IPS DF 19.7 (cell line): ENCODE measurements at regions not wholly inside any gene's neighbourhood (a gene's known extent, or its start where the extent isn't known, plus 50 kb on each side); places are given as distances from the start of the nearest gene placed in this dataset.
A peak's percentile ranks its signal among the peaks of the same experiment; 100 is the strongest.

ENCODE experiments used
- DNase-seq: peaks from one replicate; pipeline ENCODE4 v3.0.0-alpha.2; 2013; ENCODE audit warnings: low read depth, low spot score

DNA sequence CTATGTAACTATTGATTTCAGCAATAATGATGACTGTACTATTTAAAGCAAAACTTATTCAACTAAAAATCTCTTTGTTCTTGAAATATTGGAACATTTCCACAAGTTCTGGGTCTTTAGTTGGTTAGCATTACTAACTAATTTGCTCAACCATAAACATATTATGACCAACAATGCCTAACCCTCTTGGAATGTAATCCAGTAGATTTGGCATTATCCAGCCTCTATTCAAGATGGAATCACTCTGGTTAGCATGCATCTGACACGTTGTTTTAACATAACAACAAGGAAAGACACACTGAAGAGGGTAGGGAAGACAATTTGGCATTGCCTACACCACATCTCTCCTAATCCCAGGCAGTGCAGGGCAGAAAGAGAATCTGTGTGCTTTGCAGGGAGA is 941.3 kb upstream of the PCDH20 start:
- DNase-seq, result no peak

GRCh38 chr13:62337109-62337880 is 921.6 kb upstream of the PCDH20 start:
- DNase-seq, result no peak

DNA sequence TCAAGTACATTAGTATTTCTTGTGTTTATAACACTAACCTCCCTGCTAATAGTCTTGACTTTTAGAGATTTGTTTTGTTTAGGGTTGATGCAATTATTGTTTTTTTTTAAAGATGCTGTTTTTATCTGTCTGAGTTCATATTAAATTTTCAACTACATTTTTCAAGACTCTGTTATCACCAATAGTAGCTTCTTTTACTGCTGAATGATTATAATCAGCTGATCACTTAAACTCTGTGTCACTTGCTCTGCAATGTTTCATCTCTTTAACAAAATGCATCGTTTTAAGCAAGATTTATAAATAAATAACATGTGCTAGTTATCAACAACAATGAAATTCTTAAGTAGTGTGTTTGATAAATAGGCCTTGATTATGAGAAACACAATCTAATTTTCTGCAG is 920.9 kb upstream of the PCDH20 start:
- no peak for DNase-seq

GRCh38 chr13:62333466-62333865 is 917.8 kb upstream of the PCDH20 start:
- DNase-seq, result no peak

DNA sequence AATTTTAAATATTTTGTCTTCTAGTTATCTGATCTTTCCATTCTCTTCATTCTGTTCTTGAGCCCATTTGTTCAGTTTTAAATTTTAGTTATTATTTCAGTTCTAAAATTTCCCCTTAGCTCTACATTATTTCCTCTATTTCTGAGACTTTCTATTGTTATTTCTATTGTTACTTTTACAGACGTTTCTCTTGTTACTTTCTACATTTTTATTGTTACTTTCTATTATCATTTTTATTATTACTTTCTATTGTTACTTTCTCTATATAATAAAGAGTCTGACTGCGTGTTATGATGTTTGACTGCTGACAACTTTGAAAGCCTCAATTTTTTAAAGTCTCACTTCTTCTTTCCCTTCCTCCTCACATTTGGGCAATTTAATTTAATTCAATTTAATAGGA is 915.7 kb upstream of the PCDH20 start:
- no peak for DNase-seq

DNA sequence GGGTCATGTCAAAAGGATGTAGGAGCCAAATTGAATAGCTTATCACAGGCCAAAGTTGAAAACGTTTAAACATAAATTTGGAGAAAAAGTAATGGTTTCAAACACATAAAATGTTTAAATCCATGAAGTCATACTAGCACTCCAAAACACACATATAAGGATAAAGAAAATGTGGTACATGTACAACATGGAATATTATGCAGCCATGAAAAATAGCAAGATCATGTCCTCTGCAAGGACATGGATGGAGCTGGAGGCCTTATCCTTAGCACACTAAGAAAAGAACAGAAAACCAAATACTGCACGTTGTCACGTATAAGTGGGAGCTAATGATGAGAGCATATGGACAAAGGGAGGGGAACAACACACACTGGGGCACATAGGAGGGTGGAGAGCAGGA is 911.7 kb upstream of the PCDH20 start:
- DNase-seq, result no peak

GRCh38 chr13:62324842-62325241 is 909.2 kb upstream of the PCDH20 start:
- no peak for DNase-seq

GRCh38 chr13:62321895-62322294 is 906.2 kb upstream of the PCDH20 start:
- no peak for DNase-seq

DNA sequence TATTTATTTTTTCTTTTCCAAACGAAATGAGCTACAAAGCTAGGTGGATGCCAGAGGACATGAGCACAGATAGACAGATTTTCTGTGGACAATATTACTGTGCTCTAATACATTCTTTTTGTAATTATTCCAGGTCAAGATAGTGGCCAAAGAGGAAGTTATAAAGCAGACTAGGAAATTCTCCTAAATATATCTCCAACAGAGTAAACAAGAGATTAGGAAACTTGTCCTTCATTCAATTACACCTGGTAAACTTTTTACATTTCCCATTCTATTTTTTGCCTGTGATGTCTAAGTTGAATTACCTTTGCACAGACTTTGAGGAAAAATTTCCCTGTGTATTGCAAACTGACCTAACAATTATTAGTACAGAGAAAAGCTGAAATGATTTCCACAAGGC is 905.5 kb upstream of the PCDH20 start:
- no peak for DNase-seq

GRCh38 chr13:62320129-62321108 is 904.8 kb upstream of the PCDH20 start:
- no peak for DNase-seq

DNA sequence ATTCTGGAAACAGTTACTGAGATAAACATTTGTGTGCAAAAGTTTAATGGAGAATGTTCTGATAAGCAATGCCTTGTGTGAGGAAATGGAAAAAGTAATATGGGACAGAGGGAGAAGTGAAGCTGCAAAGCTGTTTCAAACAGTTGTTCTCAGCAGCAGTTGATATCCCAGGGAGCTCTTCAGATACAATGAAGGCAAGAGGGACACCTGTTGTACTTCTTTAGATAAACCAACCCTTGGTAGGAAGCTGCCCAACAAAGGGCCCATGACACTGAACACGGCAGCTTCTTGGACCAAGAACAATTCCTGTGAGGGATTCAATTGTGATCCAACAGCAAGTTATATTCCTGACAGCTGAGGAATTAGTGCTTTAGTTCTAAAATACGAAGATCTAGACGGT is 894.3 kb upstream of the PCDH20 start:
- DNase-seq, result peak; percentile 28

DNA sequence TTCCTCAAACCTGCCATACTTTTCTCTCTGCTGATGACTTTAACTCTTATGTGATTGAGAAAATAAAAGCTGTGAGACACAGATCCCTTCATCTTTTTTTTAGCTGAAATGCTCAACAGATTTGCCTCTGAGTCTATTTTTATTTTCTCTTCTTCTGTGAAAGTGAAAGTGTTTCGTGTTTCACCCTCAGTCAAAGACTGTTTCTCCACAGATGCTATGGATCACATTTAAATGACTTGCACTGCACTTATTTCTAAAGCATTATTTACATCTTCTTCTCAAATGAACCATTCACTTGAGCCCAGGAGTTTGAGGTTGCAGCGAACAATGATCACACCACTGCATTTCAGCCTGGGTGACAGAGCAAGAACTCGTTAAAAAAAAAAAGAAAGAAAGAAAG is 890.1 kb upstream of the PCDH20 start:
- no peak for DNase-seq

- DNase-seq, result no peak
Measured at GRCh38 chr13:62302341-62302740, 886.7 kb upstream of the PCDH20 start.

- no peak for DNase-seq
Measured at GRCh38 chr13:62299988-62300387, 884.3 kb upstream of the PCDH20 start.

DNA sequence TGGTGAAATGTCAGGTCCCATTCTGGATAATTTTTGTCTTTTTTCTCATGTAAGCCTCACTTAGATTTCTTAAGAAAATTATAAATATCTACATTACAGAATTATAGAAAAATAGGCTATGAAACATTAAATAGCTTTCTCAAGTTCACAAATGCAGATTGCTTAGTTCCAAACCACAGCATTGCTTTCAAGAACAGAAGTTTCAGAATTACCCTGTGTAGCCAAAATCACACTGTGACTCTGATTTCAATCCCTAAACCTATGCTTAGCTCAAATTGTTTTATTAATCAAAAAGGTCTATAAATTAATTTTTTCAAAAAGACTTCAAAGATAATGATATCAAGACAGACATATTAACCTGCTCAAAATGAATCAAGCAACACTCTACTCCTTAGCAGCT is 881.2 kb upstream of the PCDH20 start:
- DNase-seq, result no peak

DNA sequence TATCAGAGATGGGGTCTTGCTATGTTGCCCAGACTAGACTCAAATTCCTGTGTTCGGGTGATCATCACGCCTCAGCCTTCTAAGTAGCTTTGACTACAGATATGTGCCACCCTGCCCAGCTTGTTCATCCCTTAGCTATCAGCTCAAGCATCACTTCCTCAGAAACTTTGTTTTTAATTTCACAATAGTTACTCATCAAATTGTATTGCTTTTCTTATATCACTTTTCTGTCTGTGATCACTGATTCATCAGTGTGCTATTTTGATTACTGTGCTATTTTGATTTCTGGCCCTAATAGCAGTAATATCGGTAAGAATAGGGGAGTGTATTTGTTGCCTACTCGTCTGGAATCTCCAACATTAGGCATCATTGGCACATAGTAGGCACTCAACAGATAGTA is 878.6 kb upstream of the PCDH20 start:
- DNase-seq, result no peak

DNA sequence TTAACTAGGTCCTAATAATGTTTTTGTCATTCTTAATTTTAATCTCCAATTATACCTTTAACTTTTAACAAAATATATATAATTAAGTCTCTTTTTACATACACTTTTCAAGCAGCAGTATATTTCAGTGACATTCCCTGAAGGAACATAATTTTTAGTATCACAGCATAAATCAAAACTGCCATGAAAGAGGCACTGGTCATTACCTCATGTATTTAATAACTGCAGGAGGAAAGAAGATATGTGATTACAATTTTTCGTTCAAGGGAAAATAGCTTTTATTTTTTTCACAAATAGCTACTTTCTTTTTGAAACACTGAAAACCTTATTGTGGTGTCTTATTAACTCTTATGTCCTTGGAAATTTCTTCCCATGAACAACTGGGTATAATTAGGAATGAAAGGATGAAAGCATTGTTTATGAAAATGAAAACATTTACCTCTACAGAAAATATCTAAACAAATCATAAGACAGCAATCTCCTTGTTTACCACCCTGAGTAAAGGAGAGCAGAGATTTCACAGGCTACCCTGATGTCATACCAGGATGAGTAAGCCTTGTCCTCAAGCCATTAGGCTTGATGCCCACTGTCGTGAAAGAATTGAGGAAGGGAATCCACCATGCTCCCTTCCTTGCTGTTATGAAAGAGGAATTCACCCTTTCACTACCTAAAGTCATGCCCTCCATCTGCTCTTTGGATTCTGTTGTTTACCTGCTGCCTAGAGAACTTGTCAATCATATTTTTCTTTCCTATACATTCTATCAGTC is 877.2 kb upstream of the PCDH20 start:
- no peak for DNase-seq

DNA sequence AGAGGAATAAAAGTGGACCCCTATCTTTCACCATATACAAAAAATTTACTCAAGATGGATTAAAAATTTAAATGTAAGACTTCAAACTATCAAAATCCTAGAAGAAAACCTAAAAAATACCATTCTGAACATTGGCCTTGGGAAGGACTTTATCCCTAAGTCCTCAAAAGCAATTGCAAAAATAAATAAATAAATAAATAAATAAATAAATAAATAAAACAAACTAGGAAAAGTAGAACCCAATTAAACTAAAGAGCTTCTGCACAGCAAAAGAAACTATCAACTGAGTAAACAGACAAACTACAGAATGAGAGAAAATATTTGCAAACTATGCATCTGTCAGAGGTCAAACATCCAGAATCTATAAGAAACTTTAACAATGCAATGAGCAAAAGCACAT is 874.9 kb upstream of the PCDH20 start:
- DNase-seq, result no peak

DNA sequence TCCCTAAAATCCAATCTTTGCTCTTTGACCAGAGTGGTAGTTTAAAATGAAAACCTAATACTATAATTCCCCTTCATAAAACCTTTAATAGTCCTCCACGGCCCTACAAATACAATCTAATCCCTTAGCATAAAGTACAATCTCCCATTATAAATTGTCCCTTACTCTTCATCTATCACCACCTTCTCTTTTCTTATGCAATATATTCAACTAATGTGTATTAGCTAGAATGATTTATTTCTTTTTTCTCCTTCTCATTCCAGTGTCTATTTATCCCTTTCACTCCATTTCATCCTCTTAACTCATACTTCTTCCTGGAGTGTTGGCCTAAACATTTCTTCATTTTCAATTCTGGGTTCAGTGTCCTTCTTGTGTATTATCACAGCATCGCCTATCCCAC is 872.1 kb upstream of the PCDH20 start:
- no peak for DNase-seq

- no peak for DNase-seq
Measured at GRCh38 chr13:62280590-62280989, 864.9 kb upstream of the PCDH20 start.

DNA sequence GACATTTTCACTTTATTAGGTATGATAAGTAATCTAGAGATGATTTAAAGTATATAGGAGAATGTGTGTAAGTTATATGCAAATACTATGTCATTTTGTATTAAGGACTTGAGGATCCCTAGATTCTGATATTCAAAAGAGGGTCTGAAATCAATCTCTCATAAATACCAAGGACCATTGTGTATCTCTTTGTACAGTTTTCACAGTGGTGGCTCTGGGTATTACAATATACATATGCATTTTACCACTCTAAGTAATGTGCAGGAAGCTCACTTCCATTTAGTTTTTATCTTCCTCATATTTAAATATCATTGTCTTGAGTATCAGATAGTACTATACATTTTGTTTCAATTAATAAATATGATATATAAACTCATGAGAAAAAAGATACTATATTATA is 862.6 kb upstream of the PCDH20 start:
- no peak for DNase-seq

DNA sequence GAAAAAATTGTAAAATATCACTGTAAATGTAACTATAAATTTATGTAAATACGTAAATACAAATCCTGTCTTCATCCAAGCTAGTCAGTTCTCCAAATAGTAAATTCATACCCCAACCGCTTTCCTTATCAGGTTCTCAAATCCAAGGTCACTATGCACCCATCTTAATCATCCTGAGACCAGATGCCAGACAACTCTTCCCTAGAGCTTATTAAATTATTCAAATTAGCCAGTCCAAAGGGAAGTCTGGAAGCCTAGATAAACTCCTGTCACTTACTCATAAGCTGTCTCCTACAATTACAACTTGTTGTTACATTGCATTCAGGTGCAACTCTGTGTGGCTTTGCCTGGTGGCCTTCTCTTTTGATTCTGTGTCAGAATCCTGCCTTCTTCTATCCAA is 836.1 kb upstream of the PCDH20 start:
- DNase-seq, result no peak
